Left lung (tissue), 4 donors: ENCODE measurements at regions not wholly inside any gene's neighbourhood (a gene's known extent, or its start where the extent isn't known, plus 50 kb on each side); places are given as distances from the start of the nearest gene placed in this dataset.

ENCODE experiments used
- ATAC-seq: fragments of 200-7000 bp; cut with Tn5 transposase; one replicate; pipeline ENCODE4 v1.9.1; 2020; ENCODE audit warnings: moderate library complexity
- DNase-seq, 4 donors: peaks; one replicate each; pipeline ENCODE4 v3.0.0-alpha.2; 2013 to 2020
- H3K27ac ChIP-seq, 2 donors: fragments of 200-600 bp; sonication (generic) in 1 of 2; one replicate each; pipeline versions ENCODE4 v1.5.0 to v1.8.0; 2020 to 2021
- H3K27me3 ChIP-seq, 2 donors: fragments of 200-600 bp; sonication (generic) in 1 of 2; one replicate each; pipeline versions ENCODE4 v1.5.0 to v1.8.0; 2020 to 2021
- H3K36me3 ChIP-seq, 2 donors: fragments of 200-600 bp; sonication (generic) in 1 of 2; one replicate each; pipeline versions ENCODE4 v1.5.0 to v1.8.0; 2020 to 2021
- H3K4me1 ChIP-seq, 2 donors: fragments of 200-600 bp; one replicate each; pipeline ENCODE4 v1.8.0; 2021
- H3K4me3 ChIP-seq, 2 donors: fragments of 200-600 bp; sonication (generic) in 1 of 2; one replicate each; pipeline versions ENCODE4 v1.5.0 to v1.8.0; 2020 to 2021; ENCODE audit warnings: mild to moderate bottlenecking in 1 of 2
- H3K9me3 ChIP-seq, 2 donors: fragments of 200-600 bp; sonication (generic) in 1 of 2; one replicate each; pipeline versions ENCODE4 v1.5.0 to v1.8.0; 2020 to 2021
- CTCF ChIP-seq, 2 donors: fragments of 200-600 bp; sonication (generic) in 1 of 2; IDR thresholded peaks; one replicate each; pipeline versions ENCODE4 v1.5.0 to v1.8.0; 2021; ENCODE audit warnings: antibody characterized with exemption in 2 of 2
- intact Hi-C, 2 donors: fragments of 100-400 bp; cut with DNase I; formaldehyde crosslinking; loops; one replicate each; pipeline versions ENCODE4 v1.11.2 to v1.14.2; 2022
- donor health status: DM: no; HTN: yes; CAD: no.
- donor health status: DM: no; HTN: no; CAD: no.

DNA sequence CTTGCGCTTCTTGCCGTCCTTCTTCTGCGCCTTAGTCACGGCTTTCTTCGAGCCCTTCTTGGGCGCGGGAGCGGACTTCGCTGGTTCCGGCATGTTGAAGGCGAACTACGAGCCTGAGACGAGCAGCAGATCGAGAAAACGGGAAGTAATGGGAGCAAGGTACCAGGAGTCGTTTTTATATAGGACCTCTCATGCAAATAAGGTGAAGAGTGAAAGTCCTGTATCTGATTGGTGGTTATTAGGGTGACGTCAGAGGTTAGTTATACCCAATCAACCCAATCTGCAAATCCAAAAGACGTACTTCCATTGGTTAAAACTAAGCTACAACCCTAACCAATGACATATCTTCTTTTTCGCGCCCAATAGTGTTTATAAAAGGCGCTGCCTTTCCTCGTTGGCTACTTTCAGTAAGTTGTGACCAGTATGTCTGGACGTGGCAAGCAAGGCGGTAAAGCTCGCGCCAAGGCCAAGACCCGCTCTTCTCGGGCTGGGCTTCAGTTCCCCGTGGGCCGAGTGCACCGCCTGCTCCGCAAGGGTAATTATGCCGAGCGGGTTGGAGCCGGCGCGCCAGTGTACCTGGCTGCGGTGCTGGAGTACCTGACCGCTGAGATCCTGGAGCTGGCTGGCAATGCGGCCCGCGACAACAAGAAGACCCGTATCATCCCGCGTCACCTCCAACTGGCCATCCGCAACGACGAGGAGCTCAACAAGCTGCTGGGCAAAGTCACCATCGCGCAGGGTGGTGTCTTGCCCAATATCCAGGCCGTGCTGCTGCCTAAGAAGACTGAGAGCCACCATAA, 100.6 kb upstream of the PRSS16 start:
- DNase-seq (peak; percentile 86 to 98 (median 92)), ATAC-seq (peak; percentile 93)
- Histone ChIP-seq H3K4me1 (peaks cover 9 to 27% of the 10 kb centered on the region in 2 donors), H3K36me3 (peaks cover 0 to 4% of the 10 kb centered on the region in 2 donors), H3K9me3 (no peaks in the 10 kb centered on the region), H3K27me3 (no peaks in the 10 kb centered on the region), H3K27ac (peak overlapping the region; percentile 93 to 98), H3K4me3 (peak overlapping the region; percentile 56 to 58)
- TF ChIP-seq CTCF (IDR thresholded peaks at IDR 0.05): no peak
- intact Hi-C loops: loop anchor here in 1 of 2 donors (10.0 kb wide), 1 partner anchor 748 kb away; a partner anchor contains a TSS

GRCh38 chr6:27148404-27148795, 99.1 kb upstream of the PRSS16 start:
- no peak overlapping the region for H3K4me3 ChIP-seq
- intact Hi-C loops: loop anchor here in 1 of 2 donors (10.0 kb wide), 1 partner anchor 746 kb away; a partner anchor contains a TSS
- no peak for TF ChIP-seq CTCF (IDR thresholded peaks at IDR 0.05)
- DNase-seq (no peak), ATAC-seq (no peak)
- no peaks in the 10 kb centered on the region for H3K27me3 ChIP-seq
- H3K9me3 ChIP-seq: no peaks in the 10 kb centered on the region
- H3K27ac ChIP-seq: no peak overlapping the region
- H3K4me1 ChIP-seq: peaks cover 9 to 23% of the 10 kb centered on the region in 2 donors
- H3K36me3 ChIP-seq: no peaks in the 10 kb centered on the region

- no peaks in the 10 kb centered on the region for H3K36me3 ChIP-seq
- no peak overlapping the region for H3K4me3 ChIP-seq
- no peak for TF ChIP-seq CTCF (IDR thresholded peaks at IDR 0.05)
- intact Hi-C loops: loop anchor here in 1 of 2 donors (10.0 kb wide), 1 partner anchor 746 kb away; a partner anchor contains a TSS
- ATAC-seq: no peak
- H3K4me1 ChIP-seq: peaks cover 6 to 18% of the 10 kb centered on the region in 2 donors
- DNase-seq: peak in 1 of 4 donors; percentile 64
- H3K27ac ChIP-seq: no peak overlapping the region
- no peaks in the 10 kb centered on the region for H3K9me3 ChIP-seq
- H3K27me3 ChIP-seq: no peaks in the 10 kb centered on the region
These were observed 98.4 kb upstream of the PRSS16 start for GRCh38 chr6:27149150-27149549.

GRCh38 chr6:27154696-27155095, 92.8 kb upstream of the PRSS16 start:
- Histone ChIP-seq H3K9me3 (no peaks in the 10 kb centered on the region), H3K27me3 (no peaks in the 10 kb centered on the region), H3K4me1 (peaks cover 0 to 15% of the 10 kb centered on the region in 2 donors), H3K27ac (no peak overlapping the region), H3K4me3 (no peak overlapping the region), H3K36me3 (no peaks in the 10 kb centered on the region)
- no peak for TF ChIP-seq CTCF (IDR thresholded peaks at IDR 0.05)
- ATAC-seq: no peak
- intact Hi-C loops: no loop called here
- DNase-seq: no peak

DNA sequence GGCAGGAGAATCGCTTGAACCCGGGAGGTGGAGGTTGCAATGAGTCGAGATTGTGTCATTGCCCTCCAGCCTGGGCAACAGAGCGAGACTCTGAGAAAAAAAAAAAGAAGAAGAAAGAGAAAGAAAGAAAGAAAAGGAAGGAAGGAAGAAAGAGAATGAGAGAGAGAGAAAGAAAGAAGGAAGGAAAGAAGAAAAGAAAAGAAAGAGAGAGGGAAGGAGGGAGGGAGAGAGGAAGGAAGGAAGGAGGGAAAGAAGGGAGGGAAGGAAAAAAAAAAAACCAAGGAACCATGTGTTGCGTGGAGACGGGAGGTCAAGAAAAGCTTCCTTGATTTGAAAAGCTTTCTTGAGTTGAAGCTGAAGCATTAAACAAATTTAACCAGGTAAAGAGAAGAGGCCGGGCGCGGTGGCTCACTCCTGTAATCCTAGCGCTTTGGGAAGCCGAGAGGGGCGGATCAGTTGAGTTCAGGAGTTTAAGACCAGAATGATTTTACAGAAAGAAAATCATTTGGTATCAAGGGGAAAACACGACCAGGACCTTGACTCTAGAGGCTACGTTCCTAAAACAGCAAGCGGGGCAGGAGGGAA, 90.5 kb upstream of the PRSS16 start:
- intact Hi-C loops: no loop called here
- no peak for TF ChIP-seq CTCF (IDR thresholded peaks at IDR 0.05)
- H3K27me3 ChIP-seq: no peaks in the 10 kb centered on the region
- peaks cover 0 to 15% of the 10 kb centered on the region in 2 donors for H3K4me1 ChIP-seq
- DNase-seq (no peak), ATAC-seq (peak; percentile 71)
- no peaks in the 10 kb centered on the region for H3K36me3 ChIP-seq
- peak overlapping the region; percentile 16 to 48 for H3K27ac ChIP-seq
- H3K4me3 ChIP-seq: peak overlapping the region; percentile 26 to 41
- H3K9me3 ChIP-seq: no peaks in the 10 kb centered on the region
